ENCODE measurements at regions not wholly inside any gene's neighbourhood (a gene's known extent, or its start where the extent isn't known, plus 50 kb on each side); places are given as distances from the start of the nearest gene placed in this dataset.

GRCh38 chr2:4963106-4963505, 729.1 kb upstream of the SOX11 start:
- TF ChIP-seq EZH2phosphoT487 (IDR thresholded peaks at IDR 0.05; ENCODE audit: insufficient read depth, low read depth) (no peak), EZH2 (IDR thresholded peaks at IDR 0.05; ENCODE audit: insufficient read depth, poor library complexity, severe bottlenecking) (no peak)

Data from GM23248 (cell line).